HG03354 (cell line): ENCODE measurements at regions not wholly inside any gene's neighbourhood (a gene's known extent, or its start where the extent isn't known, plus 50 kb on each side); places are given as distances from the start of the nearest gene placed in this dataset.

Experiments used
- ATAC-seq: cut with Tn5 transposase; IDR thresholded peaks from one replicate; pipeline ENCODE4 v1.9.1; 2021; ENCODE audit warnings: mild to moderate bottlenecking; ENCODE audit not compliant: unreplicated experiment, poor library complexity, severe bottlenecking

DNA sequence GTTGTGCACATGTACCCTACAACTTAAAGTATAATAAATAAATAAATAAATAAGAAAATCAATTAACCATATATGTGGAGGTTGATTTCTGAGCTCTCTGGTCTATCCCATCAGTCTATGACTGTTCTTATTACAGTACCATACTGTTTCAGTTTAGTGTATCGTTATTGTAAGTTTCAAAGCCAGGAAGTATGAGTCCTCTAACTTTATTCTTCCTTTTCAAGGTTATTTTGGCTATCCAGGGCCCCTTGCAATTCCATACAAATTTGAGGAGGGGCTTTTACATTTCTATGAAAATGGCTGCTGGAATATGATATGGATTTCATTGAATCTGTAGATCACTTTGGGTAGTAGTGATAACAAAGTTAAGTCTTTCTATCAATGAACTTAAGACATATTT, 96.9 kb upstream of the BCL9 start:
- ATAC-seq = no peak

DNA sequence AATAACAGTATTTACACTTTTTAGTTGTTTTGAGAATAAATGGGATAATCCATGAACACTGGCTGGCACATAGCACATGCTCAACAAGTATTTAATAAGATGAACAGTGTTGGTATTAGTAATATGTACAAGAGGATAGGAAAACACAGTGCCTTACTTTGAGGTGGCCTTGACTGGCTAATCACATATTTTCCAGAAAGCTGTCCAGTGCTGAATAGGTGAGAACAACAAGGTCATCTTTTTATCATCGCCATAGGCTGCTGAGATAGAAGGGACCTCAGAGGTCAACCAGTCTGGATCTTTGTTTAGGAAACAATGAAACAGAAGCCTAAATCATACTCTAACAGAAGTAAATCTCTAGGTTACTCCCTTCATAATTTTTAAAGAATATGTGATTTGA, 89.7 kb upstream of the BCL9 start:
- ATAC-seq = no peak

DNA sequence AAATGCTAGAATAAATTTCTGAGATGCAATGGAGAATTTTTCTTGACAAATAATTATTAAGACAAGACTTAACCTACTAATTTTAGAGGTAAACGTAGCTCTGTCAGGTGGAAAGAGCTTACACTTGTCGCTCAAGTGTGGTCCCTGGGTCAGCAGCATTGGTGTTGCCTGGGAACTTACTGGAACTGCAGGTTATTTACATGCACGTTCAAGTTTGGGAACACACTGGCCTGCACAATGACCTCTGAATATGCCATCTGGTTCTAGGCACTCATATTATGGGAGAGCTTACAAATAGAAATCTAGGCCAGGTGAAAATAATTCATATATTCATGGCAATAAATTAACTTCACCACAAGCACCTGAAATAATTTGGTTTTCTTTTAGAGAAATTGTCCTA, 88.5 kb upstream of the BCL9 start:
- no peak for ATAC-seq

DNA sequence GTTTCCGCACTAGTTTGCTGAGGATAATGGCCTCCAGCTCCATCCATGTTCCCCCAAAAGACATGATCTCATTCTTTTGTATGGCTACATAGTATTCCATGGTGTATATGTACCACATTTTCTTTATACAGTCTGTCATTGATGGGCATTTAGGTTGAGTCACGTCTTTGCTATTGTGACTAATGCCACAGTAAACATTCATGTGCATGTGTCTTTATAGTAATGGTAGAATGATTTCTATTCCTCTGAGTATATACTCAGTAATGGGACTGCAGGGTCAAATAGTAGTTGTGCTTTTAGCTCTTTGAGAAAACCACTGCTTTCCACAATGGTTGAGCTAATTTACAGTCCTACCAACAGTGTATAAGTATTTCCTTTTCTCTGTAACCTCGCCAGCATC, 78.3 kb upstream of the BCL9 start:
- ATAC-seq = no peak

DNA sequence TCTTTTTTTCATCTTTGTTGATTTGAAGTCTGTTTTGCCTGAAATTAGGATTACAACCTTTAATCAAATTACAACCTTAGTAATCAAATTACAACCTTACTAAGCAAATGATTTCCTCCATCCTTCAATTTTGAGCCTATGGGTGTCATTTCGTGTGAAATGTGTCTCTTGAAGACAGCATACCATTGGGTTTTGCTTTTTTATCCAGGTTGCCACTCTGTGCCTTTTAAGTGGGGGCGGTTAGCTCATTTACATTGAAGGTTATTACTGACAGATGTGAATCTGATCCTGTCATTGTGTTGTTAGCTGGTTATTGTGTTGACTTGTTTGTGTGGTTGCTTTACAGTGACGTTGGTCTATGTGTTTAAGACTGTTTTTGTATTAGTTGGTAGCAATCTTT, 74.8 kb upstream of the BCL9 start:
- no peak for ATAC-seq

DNA sequence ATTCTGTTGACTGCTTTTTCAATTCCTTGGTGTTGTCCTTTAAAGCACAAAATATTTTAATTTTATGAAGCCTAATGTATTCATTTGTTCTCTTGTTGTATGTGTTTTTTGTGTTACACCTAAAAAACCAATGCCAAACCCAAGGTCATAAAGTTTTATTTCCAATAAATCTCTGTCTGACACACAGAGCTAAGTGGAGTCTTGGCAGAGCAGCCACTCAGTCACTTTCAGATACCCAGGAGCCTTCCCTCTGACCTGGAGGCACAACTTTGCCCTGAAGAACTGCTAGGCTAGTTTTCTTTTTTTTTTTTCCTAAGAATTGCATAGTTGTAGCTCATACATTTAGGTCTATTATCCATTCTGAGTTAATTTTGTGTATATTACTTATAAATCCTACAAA, 71.2 kb upstream of the BCL9 start:
- no peak for ATAC-seq

DNA sequence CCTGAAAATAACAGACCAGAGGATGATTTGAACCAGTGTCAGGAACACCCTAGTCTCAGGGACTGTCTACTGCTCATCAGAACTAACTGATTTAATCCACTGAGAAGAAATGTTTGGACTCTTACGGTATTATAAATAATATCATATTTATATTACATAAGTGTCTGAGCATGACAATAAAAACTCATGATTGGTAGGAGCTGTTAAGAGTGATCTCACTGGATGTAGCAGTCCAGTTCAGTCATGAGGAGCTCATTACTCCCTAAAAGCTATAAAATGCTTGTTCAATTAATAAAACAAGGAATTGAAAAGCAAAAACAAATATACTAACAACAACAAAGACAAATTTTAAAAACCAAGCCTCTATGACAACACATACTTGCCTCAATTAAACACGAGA, 68.8 kb upstream of the BCL9 start:
- no peak for ATAC-seq

DNA sequence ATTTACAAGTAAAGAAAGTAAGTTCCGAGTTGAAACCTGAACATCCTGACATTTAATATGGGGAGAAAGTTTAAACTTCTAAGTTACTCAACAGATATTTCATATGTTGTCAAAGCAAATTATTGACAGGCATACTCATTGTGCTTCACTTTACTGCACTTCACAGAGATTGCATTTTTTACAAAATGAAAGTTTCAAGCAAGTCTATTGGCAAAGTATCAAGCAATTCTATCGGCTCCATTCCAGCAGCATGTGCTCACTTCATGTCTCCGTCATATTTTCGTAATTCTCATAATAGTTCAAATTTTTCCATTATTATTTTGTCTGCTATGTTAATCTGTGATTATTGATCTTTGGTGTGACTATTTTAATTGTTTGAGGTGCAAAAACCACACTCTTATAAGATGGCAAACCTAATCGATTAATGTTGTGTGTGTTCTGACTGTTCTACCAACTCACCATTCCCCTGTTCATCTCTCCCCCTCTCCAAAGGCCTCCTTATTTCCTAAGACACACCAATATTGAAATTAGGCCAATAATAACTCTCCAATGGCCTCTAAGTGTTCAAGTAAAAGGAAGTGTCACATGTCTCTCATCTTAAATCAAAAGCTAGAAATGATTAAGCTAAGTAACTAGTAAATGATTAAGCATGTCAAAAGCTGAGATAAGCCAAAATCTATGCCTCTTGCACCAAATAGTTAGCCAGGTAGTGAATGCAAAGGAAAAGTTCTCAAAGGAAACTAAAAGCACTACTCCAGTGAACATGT, 68.2 kb upstream of the BCL9 start:
- ATAC-seq = no peak

DNA sequence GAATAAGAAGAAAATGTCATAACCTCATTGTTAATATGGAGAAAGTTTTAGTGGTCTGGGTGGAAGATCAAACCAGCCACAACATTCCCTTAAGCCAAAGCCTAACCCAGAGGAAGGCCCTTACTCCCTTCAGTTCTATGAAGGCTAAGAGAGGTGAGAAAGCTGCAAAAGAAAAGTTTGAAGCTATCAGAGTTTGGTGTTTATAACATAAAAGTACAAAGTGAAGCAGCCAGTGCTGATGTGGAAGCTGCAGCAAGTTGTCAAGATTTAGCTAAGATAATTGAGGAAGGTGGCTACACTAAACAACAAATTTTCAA, 67.6 kb upstream of the BCL9 start:
- ATAC-seq = no peak

DNA sequence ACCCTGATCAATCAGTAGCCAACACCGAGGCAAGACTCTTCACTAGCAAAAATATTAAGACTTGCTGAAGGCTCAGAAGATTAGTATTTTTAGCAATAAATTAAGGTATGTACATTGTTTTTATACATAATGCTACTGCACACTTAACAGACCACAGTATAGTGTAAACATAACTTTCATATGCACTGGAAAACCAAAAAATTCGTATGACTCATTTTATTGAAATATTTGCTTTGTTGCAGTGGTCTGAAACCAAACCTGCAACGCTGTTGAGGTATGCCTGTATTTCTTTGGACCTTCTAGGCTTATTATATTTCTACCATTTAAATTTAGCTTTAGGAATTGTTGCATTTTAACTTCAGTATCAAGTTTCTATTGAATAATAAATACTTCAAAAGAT, 65.8 kb upstream of the BCL9 start:
- ATAC-seq = no peak

DNA sequence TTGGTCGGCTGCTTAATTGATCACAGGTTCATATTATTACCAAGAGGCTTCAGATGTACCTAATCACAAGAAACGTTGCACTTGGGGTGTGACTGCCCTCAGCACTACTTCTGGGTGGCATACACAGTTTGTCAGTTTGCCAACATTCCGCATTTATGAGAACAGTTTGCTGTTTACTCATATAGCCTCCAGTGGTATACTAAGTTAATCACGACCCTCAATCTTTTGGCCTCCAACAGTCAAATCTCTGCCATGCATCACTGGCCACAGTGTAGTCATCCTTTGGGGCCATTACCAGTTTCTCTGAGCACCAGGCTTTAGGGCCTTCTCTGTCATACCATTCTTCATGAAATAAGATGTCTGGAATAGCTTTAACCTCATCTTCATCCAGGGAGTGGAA, 62.8 kb upstream of the BCL9 start:
- no peak for ATAC-seq

DNA sequence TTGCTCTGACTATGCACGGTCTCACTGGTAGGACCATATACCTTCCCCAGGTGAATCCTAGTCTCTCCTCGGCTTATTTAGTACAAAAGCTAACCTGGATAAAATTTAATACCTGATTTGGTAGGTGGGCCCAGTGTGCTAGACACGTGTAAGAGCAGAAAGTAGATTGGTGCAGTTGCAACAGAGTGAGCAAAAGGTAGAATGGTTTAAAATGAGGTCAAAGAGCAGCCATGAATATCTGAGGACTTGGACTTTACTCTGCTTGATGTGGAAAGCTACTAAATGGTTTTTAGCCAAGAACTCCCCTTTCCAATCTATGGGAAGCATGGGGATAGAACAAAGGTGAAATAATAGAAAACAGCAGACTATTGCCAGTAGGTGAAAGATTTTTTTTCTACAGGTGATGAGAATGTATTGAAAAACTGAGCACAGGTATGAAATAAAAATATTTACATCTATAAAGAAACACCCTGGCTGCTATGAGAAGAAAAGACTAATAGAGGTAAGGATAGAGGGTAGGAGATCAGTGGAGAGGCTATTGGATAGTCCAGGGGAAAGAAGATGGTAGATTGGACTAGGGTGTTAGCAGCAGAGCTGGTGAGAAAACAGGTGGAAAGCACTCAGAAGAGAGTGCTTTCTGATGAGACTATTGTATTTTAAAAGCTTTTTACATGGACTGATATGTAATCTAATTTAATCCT, 61.3 kb upstream of the BCL9 start:
- ATAC-seq = no peak

DNA sequence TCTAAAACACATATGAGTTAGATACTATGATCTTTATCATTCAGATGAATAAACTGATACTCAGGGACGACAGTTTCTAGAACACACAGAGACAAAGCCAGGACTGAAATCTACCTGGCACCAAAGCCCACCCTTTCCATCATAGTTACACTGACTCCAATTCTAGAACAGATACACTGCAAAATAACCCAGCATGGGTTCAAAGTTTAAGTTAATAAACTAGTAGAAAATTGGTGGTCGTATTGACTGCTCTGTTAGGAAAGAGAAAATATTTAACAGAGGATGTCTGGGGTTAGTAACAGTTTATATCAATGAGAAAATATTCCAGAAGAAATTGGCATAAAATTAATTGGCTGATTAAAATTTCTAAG, 60.8 kb upstream of the BCL9 start:
- ATAC-seq = no peak

DNA sequence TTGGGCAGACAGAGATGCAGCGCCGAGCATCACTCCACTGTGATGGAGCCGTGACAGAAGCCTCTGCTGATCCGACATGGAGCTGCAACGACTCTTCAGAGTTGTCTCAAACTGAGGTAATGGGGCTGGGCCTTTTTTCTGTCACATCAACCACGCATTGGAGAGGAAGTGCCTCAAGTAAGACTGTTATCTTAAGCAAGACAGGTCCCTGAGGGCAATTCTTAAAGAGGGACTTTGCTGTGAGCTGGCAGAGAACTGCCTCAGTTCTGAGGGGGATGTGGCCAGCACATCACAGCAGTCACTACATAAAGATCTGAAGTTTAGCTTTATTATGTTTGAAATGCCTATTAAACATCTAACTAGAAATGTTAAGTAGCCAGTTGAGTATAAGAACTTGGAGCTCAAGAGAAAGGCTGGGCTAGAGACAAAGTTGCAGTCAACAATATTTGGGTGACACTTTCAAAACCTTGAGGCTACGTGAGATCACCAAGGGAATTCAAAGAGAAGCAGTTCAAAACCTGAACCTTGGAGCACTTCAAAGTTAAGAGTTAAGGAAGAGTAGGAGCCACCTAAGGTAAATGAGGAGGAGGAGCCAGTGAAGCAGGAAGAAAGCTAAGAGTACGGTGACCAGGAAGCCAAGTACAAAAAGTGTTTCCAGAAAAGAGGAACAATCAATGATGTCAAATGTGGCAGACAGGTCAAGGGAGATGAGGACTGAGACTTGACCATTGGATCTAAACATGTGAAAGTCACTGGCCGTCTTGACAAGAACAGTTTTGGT, 54.2 kb upstream of the BCL9 start:
- ATAC-seq = no peak

DNA sequence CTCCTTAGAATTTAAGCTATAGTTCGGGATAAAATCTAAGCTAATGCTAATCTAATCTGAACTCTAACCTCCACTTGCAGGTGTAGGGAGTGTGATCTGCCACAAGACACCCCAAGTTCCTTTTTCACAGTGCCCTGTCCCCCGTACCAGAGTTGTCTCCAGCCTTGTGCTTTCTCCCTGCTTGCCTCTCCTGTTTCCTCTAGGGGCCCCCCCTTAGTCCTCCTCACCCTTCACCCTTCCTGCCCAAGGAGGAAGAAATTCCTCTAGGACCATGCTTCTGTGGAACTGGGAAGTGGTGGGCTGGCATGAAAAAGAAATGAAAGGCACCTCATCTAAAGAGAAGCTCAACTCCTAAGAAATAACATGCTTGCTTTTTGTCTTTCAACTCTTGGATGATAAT, 50.2 kb upstream of the BCL9 start:
- no peak for ATAC-seq
